GM18508 (cell line): ENCODE measurements at regions not wholly inside any gene's neighbourhood (a gene's known extent, or its start where the extent isn't known, plus 50 kb on each side); places are given as distances from the start of the nearest gene placed in this dataset.

ENCODE experiments used
- ATAC-seq: cut with Tn5 transposase; IDR thresholded peaks from one replicate; pipeline ENCODE4 v1.9.1; 2021; ENCODE audit warnings: moderate number of reproducible peaks; ENCODE audit not compliant: insufficient read depth, unreplicated experiment

DNA sequence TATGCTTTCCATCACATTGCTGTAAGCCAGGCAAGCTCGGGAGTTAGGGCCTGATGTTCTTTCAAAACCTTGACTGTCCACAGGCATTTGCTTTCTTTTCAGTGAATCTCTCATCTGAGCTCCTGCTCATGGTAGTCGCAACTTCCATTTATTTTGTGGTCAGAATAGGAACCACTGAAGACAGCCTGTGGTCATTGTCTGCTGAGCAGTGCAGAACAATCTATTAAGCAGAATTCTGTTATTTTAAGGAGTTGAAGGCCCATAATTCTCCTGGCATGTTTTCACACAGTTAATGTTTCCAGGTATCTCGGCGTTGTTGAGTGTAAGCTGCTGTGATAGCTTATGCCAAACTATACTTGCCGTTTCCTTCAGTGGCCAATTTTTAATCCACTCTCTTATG is 491.1 kb upstream of the AKR1E2 start:
- no peak for ATAC-seq

DNA sequence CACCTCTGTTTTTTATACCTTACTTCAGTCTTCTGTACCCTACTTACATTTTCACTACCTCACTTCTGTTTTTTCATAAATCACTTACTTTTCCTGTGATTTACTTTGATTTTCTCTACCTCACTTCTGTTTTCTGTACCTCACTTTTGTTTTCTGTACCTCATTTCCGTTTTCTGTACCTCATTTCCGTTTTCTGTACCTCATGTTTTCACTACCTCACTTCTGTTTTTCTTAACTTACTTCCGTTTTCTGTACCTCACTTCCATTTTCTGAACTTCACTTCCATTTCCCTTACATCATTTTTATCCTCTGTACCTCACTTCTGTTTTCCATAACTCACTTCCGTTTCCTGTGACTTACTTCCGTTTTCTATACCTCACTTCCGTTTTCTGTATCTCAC is 492.0 kb upstream of the AKR1E2 start:
- ATAC-seq = no peak

DNA sequence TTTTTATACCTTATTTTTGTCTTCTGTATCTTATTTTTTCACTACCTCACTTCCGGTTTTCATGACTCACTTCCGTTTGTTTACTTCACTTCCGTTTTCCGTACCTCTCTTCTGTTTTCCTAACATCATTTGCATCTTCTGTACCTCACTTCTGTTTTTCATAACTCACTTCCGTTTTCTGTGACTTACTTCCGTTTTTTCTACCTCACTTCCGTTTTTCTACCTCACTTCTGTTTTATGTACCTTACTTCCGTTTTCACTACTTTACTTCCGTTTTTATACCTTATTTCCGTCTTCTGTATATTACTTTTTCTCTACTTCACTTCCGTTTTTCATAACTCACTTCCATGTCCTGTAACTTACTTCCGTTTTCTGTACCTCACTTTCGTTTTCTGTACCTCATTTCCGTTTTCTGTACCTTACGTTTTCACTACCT is 492.5 kb upstream of the AKR1E2 start:
- ATAC-seq = no peak

DNA sequence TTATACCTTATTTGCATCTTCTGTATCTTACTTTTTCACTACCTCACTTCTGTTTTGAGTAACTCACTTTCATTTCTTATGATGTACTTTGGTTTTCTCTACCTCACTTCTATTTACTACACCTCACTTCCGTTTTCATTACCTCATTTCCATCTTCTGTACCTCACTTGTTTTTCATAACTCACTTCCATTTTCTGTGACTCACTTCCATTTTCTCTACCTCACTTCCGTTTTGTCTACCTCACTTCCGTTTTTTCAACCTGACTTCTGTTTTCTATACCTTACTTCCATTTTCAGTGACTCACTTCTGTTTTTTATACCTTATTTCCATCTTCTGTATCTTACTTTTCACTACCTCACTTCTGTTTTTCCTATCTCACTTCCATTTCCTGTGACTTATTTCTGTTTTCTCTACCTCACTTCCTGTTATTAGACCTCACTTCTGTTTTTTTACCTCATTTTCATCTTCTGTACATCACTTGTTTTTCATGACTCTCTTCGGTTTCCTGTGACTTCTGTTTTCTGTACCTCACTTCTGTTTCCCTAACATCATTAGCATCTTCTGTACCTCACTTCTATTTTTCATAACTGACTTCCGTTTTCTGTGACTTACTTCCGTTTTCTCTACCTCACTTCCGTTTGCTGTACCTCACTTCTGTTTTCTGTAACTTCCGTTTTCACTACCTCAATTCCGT is 493.1 kb upstream of the AKR1E2 start:
- no peak for ATAC-seq

DNA sequence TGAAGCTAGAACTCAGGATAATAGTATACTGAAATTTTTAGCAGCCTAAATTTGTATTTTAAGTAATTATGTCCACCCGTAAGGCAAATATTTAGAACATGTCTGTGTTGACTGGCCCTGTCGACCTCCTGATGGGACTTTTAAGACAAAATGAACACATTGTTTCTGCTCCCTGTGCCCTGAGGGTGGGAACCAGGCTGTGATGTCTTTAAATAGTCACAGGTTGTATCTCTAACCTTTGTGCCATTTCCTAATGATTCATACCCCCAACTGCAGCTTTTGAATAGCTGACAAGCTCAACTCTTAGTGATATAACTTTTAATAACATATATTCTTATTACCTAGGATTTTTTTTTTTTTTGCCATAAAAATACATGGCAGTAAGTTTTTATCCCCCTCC is 494.9 kb upstream of the AKR1E2 start:
- ATAC-seq = no peak

DNA sequence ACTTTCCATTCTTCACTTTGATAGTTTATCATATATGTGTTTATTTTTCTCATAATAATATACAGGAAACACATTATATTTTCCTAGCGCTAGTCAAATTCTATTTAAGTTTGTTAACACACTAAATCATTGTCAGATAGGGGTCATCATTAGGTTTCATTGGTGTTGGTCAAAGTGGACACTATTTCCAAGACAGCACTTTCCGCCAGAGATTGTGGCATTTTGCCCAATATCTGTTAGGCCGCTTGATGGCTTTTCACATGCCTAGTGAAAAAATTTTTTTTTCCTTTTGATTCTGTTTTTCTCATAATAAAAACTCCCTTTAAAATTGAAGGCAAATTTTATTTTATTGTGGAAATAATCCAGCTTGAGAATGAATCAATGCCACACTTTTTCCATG is 495.4 kb upstream of the AKR1E2 start:
- no peak for ATAC-seq

DNA sequence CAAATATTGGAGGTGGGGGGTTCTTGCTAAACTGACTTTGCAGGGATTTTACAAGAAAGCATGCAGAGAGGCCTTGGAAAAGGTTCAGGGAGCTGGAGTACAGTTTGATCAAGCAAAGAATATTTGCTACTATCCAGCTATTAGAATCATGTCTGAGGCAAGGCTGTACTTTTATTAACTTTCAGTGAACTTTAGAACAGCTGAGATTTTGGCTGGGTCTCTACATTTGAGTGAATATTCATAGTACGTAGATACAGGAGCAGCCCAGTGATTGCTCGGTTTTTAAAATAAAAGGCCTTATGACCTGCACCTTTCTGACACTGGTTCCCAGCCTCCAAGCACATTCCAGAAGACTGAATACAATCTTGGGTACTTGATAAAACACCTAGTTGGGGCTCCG is 496.8 kb upstream of the AKR1E2 start:
- no peak for ATAC-seq

DNA sequence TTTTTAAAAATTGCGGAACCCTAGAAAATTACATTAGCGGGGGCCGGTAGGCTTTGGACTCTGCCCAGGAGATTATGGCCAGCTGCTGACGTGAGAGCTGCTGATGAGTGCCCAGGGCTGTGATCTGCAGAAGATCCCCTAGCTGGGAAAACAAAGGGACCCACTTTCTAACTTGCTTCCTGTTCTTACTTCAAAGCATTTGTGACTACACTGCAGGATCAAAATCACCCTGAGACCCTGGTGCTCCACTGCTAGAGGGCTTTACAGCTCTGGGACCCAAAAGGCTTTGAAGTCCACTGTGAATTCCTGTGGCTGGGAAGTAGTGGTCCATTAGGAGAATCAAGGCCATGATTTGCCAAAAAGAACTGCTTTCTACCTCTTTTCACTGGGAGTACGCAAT is 499.4 kb upstream of the AKR1E2 start:
- no peak for ATAC-seq

DNA sequence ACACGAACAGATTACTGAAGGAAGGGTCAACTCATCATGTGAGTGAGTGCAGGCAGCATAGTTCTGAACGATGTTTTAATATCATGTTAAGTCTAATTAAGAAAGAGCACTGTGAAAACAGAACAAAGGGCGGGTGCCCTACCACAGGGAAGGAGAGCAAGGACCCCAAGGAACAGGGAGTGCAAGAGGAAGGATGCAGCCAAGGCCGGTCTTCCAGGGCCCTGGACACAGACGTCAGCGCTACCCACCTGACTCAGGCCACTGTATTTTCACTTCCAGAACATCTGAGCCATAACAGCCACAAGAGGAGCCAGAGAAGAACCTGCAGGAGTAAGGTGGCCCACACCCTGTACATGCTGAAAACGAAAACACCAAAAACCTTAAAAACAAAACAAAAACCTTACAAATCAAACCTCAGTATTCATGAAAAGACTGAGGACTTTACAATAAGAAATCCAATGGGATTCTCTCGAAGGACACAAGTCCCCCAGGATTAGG is 506.1 kb upstream of the AKR1E2 start:
- ATAC-seq = no peak

DNA sequence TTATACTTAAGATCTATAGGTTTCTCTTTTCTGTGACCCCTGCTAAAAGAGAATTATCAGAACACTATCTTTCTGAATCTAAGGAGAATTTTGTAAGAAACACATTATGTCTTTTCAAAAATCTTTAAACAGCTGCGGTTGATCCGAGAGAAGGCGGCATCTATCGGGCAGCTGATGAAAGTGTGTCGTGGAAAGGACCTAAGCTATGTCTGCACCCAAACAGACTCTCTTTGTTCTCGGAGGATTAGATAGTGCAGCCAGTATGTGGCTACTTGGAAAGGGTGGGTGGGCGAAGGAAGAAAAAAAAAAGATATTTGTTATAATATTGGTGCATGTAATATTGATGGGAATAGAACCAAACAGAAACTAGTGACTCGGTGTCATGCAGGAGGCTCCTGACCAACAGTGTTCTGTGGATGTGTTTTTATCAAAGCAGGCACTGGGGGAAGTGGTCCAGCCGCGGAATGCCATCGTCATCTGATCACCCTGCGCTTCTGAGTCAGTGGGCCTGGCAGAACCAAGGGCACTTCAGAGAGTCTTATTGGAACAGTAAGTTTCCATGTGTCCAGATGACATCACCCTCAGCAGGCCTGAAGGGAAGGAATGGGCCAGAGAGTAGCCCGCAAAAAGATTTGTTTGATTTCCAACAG is 509.7 kb upstream of the AKR1E2 start:
- no peak for ATAC-seq

DNA sequence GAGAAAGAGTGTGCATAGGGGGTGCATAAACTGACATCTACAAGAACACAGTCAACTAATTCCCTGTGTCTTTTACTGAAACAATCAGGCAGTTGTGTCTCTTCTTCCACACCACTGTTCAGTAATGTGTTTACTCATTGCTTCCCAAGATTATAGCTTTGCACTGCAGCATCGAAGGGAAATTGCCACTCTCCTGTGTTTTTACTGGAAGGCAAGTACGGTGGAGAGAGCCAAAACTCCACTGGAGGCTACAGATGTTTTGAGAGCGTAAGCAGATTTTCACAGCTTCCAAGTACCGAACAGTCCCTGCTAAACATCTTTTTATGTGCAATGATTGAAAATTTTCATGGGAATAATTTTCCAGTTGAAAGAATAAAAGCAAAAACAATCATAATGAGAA is 510.5 kb upstream of the AKR1E2 start:
- no peak for ATAC-seq

DNA sequence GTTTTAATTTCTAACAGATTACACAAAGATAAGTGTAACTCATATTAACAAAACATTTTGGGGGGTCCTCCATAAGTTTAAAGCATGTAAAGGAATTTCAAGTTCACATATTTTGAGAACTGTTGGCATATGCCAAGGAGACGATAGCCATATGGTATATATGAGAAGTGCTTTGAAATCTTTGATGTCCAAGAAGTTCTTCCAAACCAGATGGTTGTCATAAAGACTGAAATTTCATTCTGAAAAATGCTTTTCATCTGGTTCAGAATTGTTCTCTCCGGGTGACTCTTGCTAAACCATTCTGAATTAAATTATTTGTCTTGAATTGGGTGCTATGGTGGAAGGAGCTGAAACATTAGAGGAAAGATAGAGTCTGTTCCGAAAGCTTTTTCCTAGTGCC is 513.0 kb upstream of the AKR1E2 start:
- ATAC-seq = no peak

DNA sequence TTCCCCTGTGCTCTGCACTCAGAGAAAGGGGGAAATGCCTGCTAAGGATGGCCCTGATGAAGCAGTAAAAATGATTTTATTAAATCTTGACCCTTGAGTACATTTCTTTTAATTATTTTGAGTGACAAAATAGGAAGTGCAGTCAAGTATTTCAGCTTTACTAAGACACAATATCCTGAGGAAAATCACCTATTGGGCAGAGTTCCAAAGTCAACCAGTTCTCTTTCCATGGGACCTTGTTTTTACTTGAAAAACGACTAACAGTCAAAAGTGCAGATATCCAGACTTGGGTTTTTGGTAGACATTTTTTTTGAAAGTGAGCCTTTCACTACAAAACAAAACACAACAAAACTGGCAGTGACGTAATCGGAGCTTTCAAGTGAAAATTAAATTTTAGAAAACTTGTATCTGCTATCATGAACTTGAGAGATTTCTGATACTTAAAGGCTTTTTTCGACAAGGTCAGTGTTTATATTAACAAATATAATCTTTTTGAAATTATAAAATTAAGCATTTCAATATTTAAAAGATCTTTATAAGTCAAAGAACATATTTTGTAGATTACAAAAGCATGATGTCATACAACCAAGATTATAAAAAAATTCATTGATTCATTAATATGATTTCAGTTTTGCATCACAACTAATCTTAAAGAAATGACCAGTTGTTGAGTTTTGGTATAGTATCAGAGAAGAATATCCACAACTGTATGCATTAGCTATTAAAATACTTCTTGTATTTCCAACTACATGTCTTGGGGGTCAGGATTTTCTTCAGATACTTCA is 513.8 kb upstream of the AKR1E2 start:
- ATAC-seq = no peak

DNA sequence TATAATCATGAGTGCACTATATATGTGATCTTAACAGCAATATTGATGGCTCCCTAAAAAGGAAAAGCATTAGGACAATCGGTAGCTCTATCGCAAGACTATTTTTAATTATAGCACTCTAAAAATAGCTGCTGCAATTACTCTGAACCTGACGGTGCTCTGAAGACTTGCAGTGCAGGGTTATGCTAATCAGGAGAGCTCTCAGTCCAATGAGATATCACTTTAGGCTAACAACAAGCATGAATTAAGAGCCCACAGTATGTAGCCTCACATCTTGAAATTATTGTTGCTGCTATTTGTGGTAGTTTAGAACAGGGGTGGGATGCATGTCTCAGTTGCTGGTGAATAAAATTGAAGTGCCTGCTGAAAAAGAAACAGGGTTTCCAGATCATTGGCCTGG is 515.8 kb upstream of the AKR1E2 start:
- no peak for ATAC-seq

DNA sequence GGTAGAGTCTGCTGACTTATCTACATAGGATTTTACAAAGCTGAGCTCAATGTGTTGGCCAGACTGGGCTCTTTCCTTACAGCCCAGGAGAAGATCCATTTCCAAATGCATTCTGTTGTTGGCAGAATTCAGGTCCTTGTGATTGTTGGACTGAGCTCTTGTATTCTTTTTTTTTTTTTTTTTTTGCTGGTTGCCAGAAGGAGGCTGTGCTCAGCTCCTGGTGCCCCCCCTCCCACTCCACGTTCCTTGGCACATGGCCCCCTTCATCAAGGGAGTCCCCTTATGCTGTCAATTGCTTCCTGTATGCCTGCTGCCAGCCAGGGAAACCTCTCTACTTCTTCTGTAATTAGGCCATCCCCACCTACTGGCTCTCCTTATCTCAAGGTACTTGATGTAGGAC is 518.1 kb upstream of the AKR1E2 start:
- ATAC-seq = no peak

DNA sequence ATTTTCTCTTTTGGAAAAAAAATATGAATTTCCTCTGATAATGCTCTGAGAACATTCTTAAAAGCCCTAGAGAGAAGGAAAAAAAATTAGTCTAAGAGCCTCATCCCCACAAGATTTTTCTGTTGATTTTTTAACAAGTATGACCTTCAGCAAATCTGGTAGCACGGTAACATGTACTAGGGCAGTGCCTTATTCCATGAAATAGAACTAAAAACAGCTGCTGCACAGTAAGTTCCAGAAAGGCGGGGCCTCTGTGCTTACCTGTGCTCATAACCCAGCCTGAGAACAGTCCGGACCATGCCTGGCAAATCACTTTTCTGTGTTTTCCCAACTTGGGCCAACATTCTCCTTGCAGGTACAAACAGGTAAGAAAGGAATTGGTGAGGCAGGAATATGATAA is 519.1 kb upstream of the AKR1E2 start:
- ATAC-seq = no peak

DNA sequence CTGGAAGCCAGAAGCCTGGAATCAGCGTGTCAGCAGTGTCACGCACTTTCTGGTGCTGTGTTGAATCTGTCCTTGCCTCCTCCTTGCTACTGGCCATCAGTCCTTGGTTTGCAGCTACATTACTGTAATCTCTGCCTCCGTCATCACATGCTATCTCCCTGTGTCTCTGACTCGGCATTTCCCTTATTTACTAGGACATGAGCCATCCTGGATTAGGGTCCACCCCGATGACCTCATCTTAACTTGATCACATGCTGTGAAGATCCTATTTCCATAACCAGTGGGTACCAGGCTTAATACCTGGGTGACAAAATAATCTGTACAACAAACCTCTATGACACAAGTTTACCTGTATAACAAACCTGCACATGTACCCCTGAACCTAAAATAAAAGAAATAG is 518.0 kb upstream of the KLF6 start:
- ATAC-seq = no peak

DNA sequence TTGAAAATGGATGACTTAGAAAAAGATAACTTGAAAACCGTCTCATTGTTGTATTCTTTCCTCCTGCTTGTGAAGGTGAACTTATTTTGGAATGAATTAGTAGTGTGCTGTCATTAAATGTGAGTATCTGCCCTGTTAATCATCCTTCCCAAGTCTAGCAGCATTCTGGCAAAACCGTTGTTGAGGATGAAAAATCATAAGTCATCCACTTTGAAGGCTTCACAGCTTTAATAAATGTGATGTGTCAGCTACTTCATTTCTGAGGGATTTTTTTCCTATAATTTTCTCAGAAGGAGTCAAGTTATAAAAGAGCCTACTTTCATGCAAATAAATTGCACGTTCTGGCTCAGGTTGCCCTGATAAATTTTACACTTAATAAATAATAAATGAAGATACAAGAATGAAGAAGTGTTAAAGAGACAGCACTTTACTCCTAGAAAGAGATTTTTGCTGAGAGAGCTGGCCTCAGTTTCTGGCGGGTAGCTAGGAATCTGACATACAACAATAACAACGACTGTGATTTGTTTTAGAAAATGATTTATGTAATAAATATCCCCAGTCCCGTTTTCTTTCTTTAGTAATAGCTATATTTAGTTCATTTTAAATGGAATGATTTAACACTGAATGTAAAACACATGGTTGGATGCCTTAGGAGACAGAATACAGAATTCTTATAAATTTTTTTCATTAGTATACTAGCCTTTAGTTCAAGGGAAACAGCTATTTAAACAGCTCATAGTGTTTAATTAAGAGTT is 516.5 kb upstream of the KLF6 start:
- ATAC-seq = no peak

DNA sequence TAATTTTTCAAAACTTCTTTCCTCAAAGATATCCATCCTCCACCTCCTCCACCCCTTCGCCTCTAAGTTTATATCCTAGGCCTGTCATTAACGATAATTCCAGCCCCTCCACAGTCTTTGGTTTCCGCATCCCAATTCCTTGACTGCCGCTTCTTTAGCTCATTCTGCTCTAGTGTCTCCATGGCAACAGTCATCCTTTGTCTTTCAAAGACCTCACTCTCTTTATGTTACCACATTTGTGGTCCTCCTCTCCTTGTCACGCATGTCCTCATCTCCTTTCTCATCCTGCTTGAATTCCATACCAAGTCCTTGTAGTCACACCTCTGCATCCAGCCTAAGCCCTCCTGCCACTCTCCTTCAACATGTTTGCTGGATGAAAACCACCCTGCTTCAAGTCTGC is 511.2 kb upstream of the KLF6 start:
- ATAC-seq = no peak

DNA sequence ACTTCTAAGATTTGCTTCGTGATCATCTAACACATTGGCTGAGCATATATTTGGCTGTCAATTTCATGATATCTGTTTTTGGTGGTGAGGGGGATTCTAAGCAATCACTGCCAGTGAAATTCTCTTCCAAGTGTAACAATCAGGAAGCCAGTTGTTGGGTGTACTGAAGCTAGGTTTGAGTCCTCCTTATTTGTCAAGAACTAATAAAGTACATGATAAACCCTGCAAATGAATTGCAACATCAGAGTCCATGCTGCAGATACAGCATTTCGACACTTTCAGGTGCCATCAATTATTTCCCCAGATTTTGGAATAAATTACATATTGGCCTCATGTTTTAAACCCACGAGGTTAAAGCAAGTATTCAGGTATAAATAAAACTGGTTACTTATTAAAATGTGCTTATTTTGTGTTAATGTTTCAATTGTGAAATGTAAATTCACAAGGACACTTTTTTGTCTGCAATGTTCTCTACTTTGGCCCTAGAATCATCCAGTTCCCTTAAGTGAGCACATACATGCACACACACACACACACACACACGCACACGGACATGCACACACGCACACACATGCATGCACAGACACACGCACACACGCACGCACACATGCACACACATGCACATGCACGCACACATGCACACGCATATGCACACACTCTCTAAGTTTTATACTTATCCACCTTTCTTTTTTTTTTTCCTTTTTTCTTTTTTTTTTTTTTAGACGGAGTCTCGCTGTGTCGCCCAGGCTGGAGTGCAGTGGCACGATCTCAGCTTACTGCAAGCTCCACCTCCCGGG is 510.2 kb upstream of the KLF6 start:
- ATAC-seq = no peak
